IMR-90 (cell line): ENCODE measurements at regions not wholly inside any gene's neighbourhood (a gene's known extent, or its start where the extent isn't known, plus 50 kb on each side); places are given as distances from the start of the nearest gene placed in this dataset.

Experiments
- ATAC-seq: fragments of 200-7000 bp; cut with Tn5 transposase; 2 replicates; pipeline ENCODE4 v1.9.1; 2020; ENCODE audit warnings: low read depth, mild to moderate bottlenecking, moderate library complexity
- BruUV-seq: library from RNA; stranded (reverse); fragments of 400-500 nt; replicated peaks from 2 replicates; lab custom pipeline; 2021; lab: Mats Ljungman, UMichigan
- CTCF ChIA-PET: fragments of 300-600 bp; formaldehyde crosslinking; extraction: SDS; loops from one replicate; lab custom pipeline; 2021; ENCODE audit warnings: antibody characterized with exemption; lab: Yijun Ruan, JAX
- POLR2A ChIA-PET: fragments of 300-600 bp; sonication (Branson Sonifier 250); formaldehyde crosslinking; loops from one replicate; lab custom pipeline; 2022; ENCODE audit warnings: antibody characterized with exemption; ENCODE audit not compliant: unreplicated experiment; lab: Charles Lee
- DNase-seq: peaks from one replicate; pipeline ENCODE4 v3.0.0; 2013
- H2AFZ ChIP-seq: replicated peaks from 2 replicates; pipeline ENCODE3; 2013; ENCODE audit warnings: low read length, mild to moderate bottlenecking; ENCODE audit not compliant: poor library complexity
- H2AK5ac ChIP-seq: 2 replicates; pipeline ENCODE4 v1.6.1; 2013; ENCODE audit warnings: low read depth, low read length, inconsistent platforms
- H2AK9ac ChIP-seq: replicated peaks from 2 replicates; pipeline ENCODE3; 2013; ENCODE audit warnings: mild to moderate bottlenecking, low read depth, low read length, moderate library complexity; ENCODE audit not compliant: poor library complexity
- H2BK120ac ChIP-seq: 2 replicates; pipeline ENCODE4 v1.6.1; 2013; ENCODE audit warnings: low read depth, low read length, inconsistent platforms
- H2BK15ac ChIP-seq: 3 replicates; pipeline ENCODE4 v1.6.1; 2013; ENCODE audit warnings: low read depth, low read length, inconsistent platforms
- H2BK20ac ChIP-seq: 2 replicates; pipeline ENCODE4 v1.6.1; 2013; ENCODE audit warnings: low read depth, mild to moderate bottlenecking, inconsistent platforms, low read length, moderate library complexity
- H2BK5ac ChIP-seq: 2 replicates; pipeline ENCODE4 v1.6.1; 2013; ENCODE audit warnings: mild to moderate bottlenecking, low read depth, low read length, inconsistent platforms; ENCODE audit not compliant: poor library complexity, severe bottlenecking
- H3K14ac ChIP-seq: replicated peaks from 2 replicates; pipeline ENCODE4 v1.6.1; 2013; ENCODE audit warnings: low read depth, low read length, inconsistent platforms
- H3K18ac ChIP-seq: 2 replicates; pipeline ENCODE4 v1.6.1; 2013; ENCODE audit warnings: low read depth, low read length, control low read depth
- H3K23ac ChIP-seq: 2 replicates; pipeline ENCODE4 v1.6.1; 2013; ENCODE audit warnings: low read depth, low read length, inconsistent platforms
- H3K27ac ChIP-seq: 2 replicates; pipeline ENCODE4 v1.5.1; 2013; ENCODE audit warnings: mild to moderate bottlenecking, control low read depth, low read length; ENCODE audit not compliant: insufficient read depth
- H3K27me3 ChIP-seq: 2 replicates; pipeline ENCODE4 v1.6.1; 2013; ENCODE audit warnings: low read length; ENCODE audit not compliant: control insufficient read depth, insufficient read depth
- H3K36me3 ChIP-seq: 2 replicates; pipeline ENCODE4 v1.6.1; 2013; ENCODE audit warnings: low read length, mixed read lengths; ENCODE audit not compliant: control insufficient read depth, insufficient read depth
- H3K4ac ChIP-seq: 2 replicates; pipeline ENCODE4 v1.6.1; 2013; ENCODE audit warnings: low read depth, low read length, inconsistent platforms
- H3K4me1 ChIP-seq: 2 replicates; pipeline ENCODE4 v1.6.1; 2013; ENCODE audit warnings: low read length, mixed read lengths; ENCODE audit not compliant: control insufficient read depth, insufficient read depth
- H3K4me2 ChIP-seq: 2 replicates; pipeline ENCODE4 v1.6.1; 2013; ENCODE audit warnings: low read depth, mild to moderate bottlenecking, control low read depth, low read length, moderate library complexity
- H3K4me3 ChIP-seq: 2 replicates; pipeline ENCODE4 v1.5.1; 2013; ENCODE audit warnings: low read depth, mild to moderate bottlenecking, control low read depth, low read length, moderate library complexity; ENCODE audit not compliant: insufficient read depth
- H3K56ac ChIP-seq: 2 replicates; pipeline ENCODE4 v1.6.1; 2013; ENCODE audit warnings: low read length, inconsistent platforms; ENCODE audit not compliant: insufficient read depth; ENCODE audit errors: extremely low read depth
- H3K79me1 ChIP-seq, 2 experiments: 2 replicates each; pipeline ENCODE4 v1.6.1; 2013; ENCODE audit warnings: low read length in 2 of 2, inconsistent platforms in 1 of 2, low read depth in 1 of 2
- H3K9ac ChIP-seq: 2 replicates; pipeline ENCODE4 v1.6.1; 2013; ENCODE audit warnings: low read depth, low read length, control low read depth
- H3K9me1 ChIP-seq: 2 replicates; pipeline ENCODE4 v1.6.1; 2013; ENCODE audit warnings: low read length, inconsistent platforms; ENCODE audit not compliant: insufficient read depth
- H3K9me3 ChIP-seq: 2 replicates; pipeline ENCODE4 v1.6.1; 2013; ENCODE audit warnings: low read length; ENCODE audit not compliant: control insufficient read depth, insufficient read depth
- H4K20me1 ChIP-seq: 2 replicates; pipeline ENCODE4 v1.6.1; 2013; ENCODE audit warnings: low read length, inconsistent platforms; ENCODE audit not compliant: insufficient read depth
- H4K5ac ChIP-seq: 2 replicates; pipeline ENCODE4 v1.6.1; 2013; ENCODE audit warnings: mild to moderate bottlenecking, low read depth, low read length, control low read depth
- H4K8ac ChIP-seq, 2 experiments: 2 replicates each; pipeline ENCODE4 v1.6.1; 2013; ENCODE audit warnings: low read depth in 2 of 2, low read length in 2 of 2, control low read depth in 1 of 2, inconsistent platforms in 1 of 2
- H4K91ac ChIP-seq: 2 replicates; pipeline ENCODE4 v1.6.1; 2013; ENCODE audit warnings: low read depth, low read length, inconsistent platforms; ENCODE audit not compliant: insufficient read depth
- BHLHE40 ChIP-seq: fragments of 150-350 bp; IDR thresholded peaks from 2 replicates; pipeline ENCODE4 v1.6.1; 2016; ENCODE audit warnings: mild to moderate bottlenecking, low read depth, low read length
- CEBPB ChIP-seq: IDR thresholded peaks from 2 replicates; pipeline ENCODE4 v1.6.1; 2012; ENCODE audit warnings: low read depth, low read length, improper control_type of control experiment
- FOS ChIP-seq: fragments of 150-350 bp; IDR thresholded peaks from 2 replicates; pipeline ENCODE4 v1.6.1; 2016; ENCODE audit warnings: low read depth, low read length
- MAFK ChIP-seq: IDR thresholded peaks from 2 replicates; pipeline ENCODE4 v1.6.1; 2012; ENCODE audit warnings: low read depth, low read length, improper control_type of control experiment
- MAZ ChIP-seq: IDR thresholded peaks from 2 replicates; pipeline ENCODE4 v1.6.1; 2012; ENCODE audit warnings: low read depth, mild to moderate bottlenecking, low read length, improper control_type of control experiment, moderate library complexity, borderline replicate concordance
- RFX5 ChIP-seq: IDR thresholded peaks from 2 replicates; pipeline ENCODE4 v1.8.0; 2012; ENCODE audit warnings: low read depth, mild to moderate bottlenecking, low read length, moderate library complexity
- WGBS, 2 experiments: methylation state at CpG; one replicate each; pipeline versions ENCODE4 v1.1.5 to v1.1.7; 2013; ENCODE audit warnings: missing lambda C conversion rate in 2 of 2; ENCODE audit not compliant: insufficient read length in 1 of 2; ENCODE audit errors: extremely low coverage in 2 of 2; 5-methylcytosine and 5-hydroxymethylcytosine counted together
- dilution Hi-C: fragments of 300-500 bp; cut with HindIII; formaldehyde crosslinking; loops from one replicate; pipeline ENCODE4 v1.14.3; 2018; ENCODE audit warnings: low sequenced_read_pairs; ENCODE audit not compliant: unreplicated experiment
- in situ Hi-C: fragments of 300-500 bp; cut with MboI; formaldehyde crosslinking; loops from 3 replicates; pipeline ENCODE4 v1.14.3; 2019; ENCODE audit warnings: low sequenced_read_pairs, inconsistent platforms, mixed read lengths
- intact Hi-C: fragments of 100-400 bp; cut with micrococcal nuclease; formaldehyde crosslinking; loops from 2 replicates; pipeline ENCODE4 v1.10.0; 2022

DNA sequence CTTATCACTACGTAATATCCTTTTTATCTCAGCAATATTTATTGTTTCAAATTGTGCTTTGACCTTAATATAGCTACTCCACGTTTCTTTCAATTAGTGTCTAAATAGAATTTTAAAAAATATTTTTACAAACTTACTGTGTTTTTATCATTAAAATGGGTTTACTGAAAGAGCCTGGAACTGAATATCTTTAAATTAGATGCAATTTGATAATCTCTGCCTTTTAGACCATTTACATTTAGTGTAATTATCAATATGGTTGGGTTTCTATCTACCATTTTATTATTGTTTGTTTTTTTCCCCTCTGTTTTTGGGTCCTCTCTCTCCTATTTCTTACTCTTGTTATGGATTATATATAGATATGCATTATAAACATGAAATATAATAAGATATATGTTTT is 327.8 kb downstream of the IRX2 start:
- H2AFZ ChIP-seq, result no peak overlapping the region
- H2BK5ac ChIP-seq, result no peak overlapping the region
- H2AK5ac ChIP-seq, result no peak overlapping the region
- POLR2A ChIA-PET, result no interaction called here
- H4K5ac ChIP-seq, result no peak overlapping the region
- H3K23ac ChIP-seq, result no peak overlapping the region
- H3K9ac ChIP-seq, result no peak overlapping the region
- H3K9me3 ChIP-seq, result peaks cover 17% of the 10 kb centered on the region
- no peak overlapping the region for H2BK20ac ChIP-seq
- in situ Hi-C loops, result no loop called here
- WGBS, 2 experiments, result no CpG with 5 or more reads among the region's 2 CpGs
- DNase-seq (no peak), ATAC-seq (no peak)
- H3K4me2 ChIP-seq, result no peak overlapping the region
- BruUV-seq, result no TSS peak
- no peaks in the 10 kb centered on the region for H3K4me1 ChIP-seq
- H3K18ac ChIP-seq, result no peak overlapping the region
- H2AK9ac ChIP-seq, result no peak overlapping the region
- H3K14ac ChIP-seq, result no peak overlapping the region
- H3K27ac ChIP-seq, result no peak overlapping the region
- no peak overlapping the region for H3K56ac ChIP-seq
- H3K27me3 ChIP-seq, result no peaks in the 10 kb centered on the region
- intact Hi-C loops, result no loop called here
- H2BK15ac ChIP-seq, result no peak overlapping the region
- H4K8ac ChIP-seq, result no peak overlapping the region
- dilution Hi-C loops, result no loop called here
- no peak overlapping the region for H4K91ac ChIP-seq
- CTCF ChIA-PET, result no interaction called here
- H4K20me1 ChIP-seq, result no peaks in the 10 kb centered on the region
- TF ChIP-seq BHLHE40 (no peak), RFX5 (no peak), FOS (no peak), MAZ (no peak), MAFK (no peak), CEBPB (no peak)
- no peak overlapping the region for H3K4me3 ChIP-seq
- H3K36me3 ChIP-seq, result no peaks in the 10 kb centered on the region
- H3K4ac ChIP-seq, result no peak overlapping the region
- no peaks in the 10 kb centered on the region for H3K9me1 ChIP-seq
- no peak overlapping the region for H2BK120ac ChIP-seq
- no peaks in the 10 kb centered on the region for H3K79me1 ChIP-seq
